Osteocyte (in vitro differentiated cells): ENCODE measurements at regions not wholly inside any gene's neighbourhood (a gene's known extent, or its start where the extent isn't known, plus 50 kb on each side); places are given as distances from the start of the nearest gene placed in this dataset.
"Not testable (repeated sequence)": the region's sequence is repeated elsewhere in the genome, so short reads cannot be mapped to it uniquely, and the experiment has no call there.

ENCODE experiments used
- DNase-seq: peaks from one replicate; pipeline ENCODE4 v3.0.0; 2021; ENCODE audit warnings: mixed read lengths; ENCODE audit not compliant: unreplicated experiment; ENCODE audit errors: extremely low spot score
- H3K27ac Mint-ChIP-seq: one replicate; pipeline ENCODE4 v1.8.0; 2021; ENCODE audit warnings: mild to moderate bottlenecking, mixed read lengths; ENCODE audit not compliant: unreplicated experiment
- H3K27me3 Mint-ChIP-seq: one replicate; pipeline ENCODE4 v1.8.0; 2021; ENCODE audit warnings: mixed read lengths; ENCODE audit not compliant: unreplicated experiment
- H3K36me3 Mint-ChIP-seq: one replicate; pipeline ENCODE4 v1.8.0; 2021; ENCODE audit warnings: mixed read lengths; ENCODE audit not compliant: unreplicated experiment
- H3K4me1 Mint-ChIP-seq: one replicate; pipeline ENCODE4 v1.8.0; 2021; ENCODE audit warnings: mixed read lengths; ENCODE audit not compliant: unreplicated experiment
- H3K4me3 Mint-ChIP-seq: one replicate; pipeline ENCODE4 v1.8.0; 2021; ENCODE audit warnings: mild to moderate bottlenecking, moderate library complexity, mixed read lengths; ENCODE audit not compliant: unreplicated experiment
- H3K9me3 Mint-ChIP-seq: one replicate; pipeline ENCODE4 v1.8.0; 2021; ENCODE audit warnings: mixed read lengths; ENCODE audit not compliant: unreplicated experiment
- TF ChIP-seq, protein P1 (sequence below): fragments of 200-600 bp; sonication (generic); IDR thresholded peaks from 2 replicates; pipeline ENCODE4 v1.5.0; 2021; ENCODE audit warnings: antibody characterized with exemption, mild to moderate bottlenecking, moderate library complexity

GRCh38 chrX:107296184-107296583, 89.8 kb downstream of the DNAAF6 start:
- H3K36me3 Mint-ChIP-seq, H3K9me3 Mint-ChIP-seq, DNase-seq, H3K27ac Mint-ChIP-seq, H3K27me3 Mint-ChIP-seq, H3K4me1 Mint-ChIP-seq, H3K4me3 Mint-ChIP-seq: not testable (repeated sequence)

DNA sequence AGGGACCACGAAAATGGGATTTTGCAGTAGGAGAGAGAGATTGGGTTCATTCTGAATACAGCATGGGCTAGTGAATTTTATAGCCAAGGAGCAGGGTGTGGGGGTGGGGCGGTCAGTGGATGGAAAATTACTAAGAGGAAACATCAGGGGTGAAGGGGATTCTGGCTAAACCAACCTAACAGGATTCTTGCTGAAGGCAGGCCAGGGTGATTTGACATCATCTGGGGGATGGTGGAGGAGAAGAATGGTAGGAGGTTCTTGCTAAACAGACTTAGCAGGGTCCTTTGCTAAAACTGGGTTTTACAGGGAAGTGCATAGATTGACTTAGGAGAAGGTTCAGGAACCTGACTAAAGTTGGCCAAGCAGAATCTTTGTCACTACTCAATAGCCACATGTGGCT, 91.9 kb downstream of the DNAAF6 start:
- DNase-seq: no peak
- H3K36me3 Mint-ChIP-seq: no peaks in the 10 kb centered on the region
- TF ChIP-seq, protein P1, sequence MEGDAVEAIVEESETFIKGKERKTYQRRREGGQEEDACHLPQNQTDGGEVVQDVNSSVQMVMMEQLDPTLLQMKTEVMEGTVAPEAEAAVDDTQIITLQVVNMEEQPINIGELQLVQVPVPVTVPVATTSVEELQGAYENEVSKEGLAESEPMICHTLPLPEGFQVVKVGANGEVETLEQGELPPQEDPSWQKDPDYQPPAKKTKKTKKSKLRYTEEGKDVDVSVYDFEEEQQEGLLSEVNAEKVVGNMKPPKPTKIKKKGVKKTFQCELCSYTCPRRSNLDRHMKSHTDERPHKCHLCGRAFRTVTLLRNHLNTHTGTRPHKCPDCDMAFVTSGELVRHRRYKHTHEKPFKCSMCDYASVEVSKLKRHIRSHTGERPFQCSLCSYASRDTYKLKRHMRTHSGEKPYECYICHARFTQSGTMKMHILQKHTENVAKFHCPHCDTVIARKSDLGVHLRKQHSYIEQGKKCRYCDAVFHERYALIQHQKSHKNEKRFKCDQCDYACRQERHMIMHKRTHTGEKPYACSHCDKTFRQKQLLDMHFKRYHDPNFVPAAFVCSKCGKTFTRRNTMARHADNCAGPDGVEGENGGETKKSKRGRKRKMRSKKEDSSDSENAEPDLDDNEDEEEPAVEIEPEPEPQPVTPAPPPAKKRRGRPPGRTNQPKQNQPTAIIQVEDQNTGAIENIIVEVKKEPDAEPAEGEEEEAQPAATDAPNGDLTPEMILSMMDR: no peak
- no peak overlapping the region for H3K4me3 Mint-ChIP-seq
- no peaks in the 10 kb centered on the region for H3K4me1 Mint-ChIP-seq
- peaks cover 7% of the 10 kb centered on the region for H3K9me3 Mint-ChIP-seq
- H3K27ac Mint-ChIP-seq: no peak overlapping the region
- no peaks in the 10 kb centered on the region for H3K27me3 Mint-ChIP-seq

DNA sequence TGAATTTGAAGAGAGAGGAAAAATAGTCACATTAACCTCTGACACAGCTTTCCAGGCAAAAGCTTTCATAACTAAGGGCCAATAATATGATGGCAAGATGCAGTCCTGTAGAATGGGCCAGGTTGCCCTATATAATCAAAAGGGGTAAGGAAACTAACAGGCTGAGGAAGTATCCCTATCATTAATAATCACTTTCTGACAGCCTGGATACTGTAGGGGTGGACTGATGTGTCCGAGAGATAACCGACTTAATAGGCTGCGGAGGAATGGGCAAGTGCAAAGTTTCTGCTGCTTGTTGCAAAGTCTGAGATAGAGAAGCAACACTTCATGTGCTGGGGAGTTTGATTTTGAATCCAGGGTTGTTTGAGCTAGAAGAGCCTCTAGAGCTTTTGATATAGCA, 94.8 kb downstream of the DNAAF6 start:
- DNase-seq: no peak
- H3K9me3 Mint-ChIP-seq: peaks cover 6% of the 10 kb centered on the region
- H3K4me3 Mint-ChIP-seq: no peak overlapping the region
- no peak overlapping the region for H3K27ac Mint-ChIP-seq
- H3K27me3 Mint-ChIP-seq: no peaks in the 10 kb centered on the region
- TF ChIP-seq, protein P1: no peak
- no peaks in the 10 kb centered on the region for H3K4me1 Mint-ChIP-seq
- H3K36me3 Mint-ChIP-seq: no peaks in the 10 kb centered on the region

DNA sequence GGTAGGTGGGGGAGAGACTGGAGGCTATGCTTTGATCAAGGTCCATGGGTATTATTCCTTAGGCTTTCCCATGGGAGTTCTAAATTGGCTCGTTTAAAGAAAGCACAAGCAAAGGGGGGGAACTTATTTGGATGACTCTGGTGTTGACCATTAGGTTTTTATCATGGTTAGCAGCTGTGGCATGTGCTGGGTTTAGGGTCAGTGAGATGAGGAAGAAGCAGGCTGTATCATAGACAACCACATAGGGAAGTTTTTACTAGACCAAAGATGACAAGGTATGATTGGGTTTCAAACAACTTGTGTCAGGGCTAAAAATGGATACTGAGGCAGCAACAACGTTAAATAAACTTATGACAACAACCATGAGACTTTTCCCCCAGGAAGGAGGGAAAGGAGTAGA, 97.7 kb downstream of the DNAAF6 start:
- Mint-ChIP-seq H3K36me3 (no peaks in the 10 kb centered on the region), H3K9me3 (no peaks in the 10 kb centered on the region), H3K4me3 (no peak overlapping the region), H3K27ac (no peak overlapping the region), H3K4me1 (no peaks in the 10 kb centered on the region), H3K27me3 (no peaks in the 10 kb centered on the region)
- no peak for DNase-seq
- TF ChIP-seq, protein P1: no peak

DNA sequence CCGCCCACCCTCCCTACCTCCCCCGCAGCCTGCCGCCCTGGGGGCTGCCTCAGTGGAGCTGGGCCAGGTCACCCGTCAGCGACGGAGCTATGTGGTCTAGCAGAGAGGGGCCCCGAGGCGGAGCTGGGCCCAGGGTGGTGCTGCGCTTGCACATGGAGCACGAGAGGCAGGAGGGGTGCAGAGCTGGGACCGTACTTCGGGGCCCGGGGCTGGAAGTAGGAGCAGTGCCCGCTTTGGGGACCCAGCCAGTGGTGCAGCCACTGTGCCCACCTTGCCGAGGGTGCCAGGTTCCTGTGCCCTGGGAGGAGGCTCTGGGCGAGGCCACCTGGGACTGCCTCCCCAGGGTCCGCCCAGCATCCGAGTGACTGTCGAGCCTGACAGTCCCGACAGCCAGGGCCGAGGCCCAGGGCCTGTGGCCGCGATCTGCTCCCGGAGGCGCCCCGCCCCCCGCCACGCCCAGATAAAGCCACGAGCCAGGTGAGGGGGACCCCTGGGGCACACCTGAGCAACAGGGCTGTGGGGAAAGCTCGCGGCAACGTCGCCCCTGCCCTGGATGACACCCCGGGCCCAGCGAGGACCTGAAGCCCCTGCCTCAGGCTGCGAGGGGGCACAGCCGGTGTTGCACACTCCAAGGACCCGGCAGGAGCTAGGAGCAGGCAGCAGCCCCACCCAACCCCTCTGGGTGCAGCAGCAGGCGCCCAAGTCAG, 117.5 kb downstream of the DNAAF6 start:
- Mint-ChIP-seq H3K4me3 (no peak overlapping the region), H3K9me3 (no peaks in the 10 kb centered on the region), H3K4me1 (no peaks in the 10 kb centered on the region)

More for the DNA sequence above, 117.5 kb downstream of the DNAAF6 start:
- TF ChIP-seq, protein P1: no peak
- H3K27ac Mint-ChIP-seq: no peak overlapping the region
- no peak for DNase-seq
- H3K27me3 Mint-ChIP-seq: no peaks in the 10 kb centered on the region
- no peaks in the 10 kb centered on the region for H3K36me3 Mint-ChIP-seq
